Uterus (tissue), 2 donors: ENCODE measurements at regions not wholly inside any gene's neighbourhood (a gene's known extent, or its start where the extent isn't known, plus 50 kb on each side); places are given as distances from the start of the nearest gene placed in this dataset.

ENCODE experiments used
- CTCF ChIP-seq, 4 experiments: fragments of 200-600 bp in 2 of 4; fragments of 450-650 bp in 2 of 4; sonication (generic) in 2 of 4; IDR thresholded peaks; one replicate each; pipeline ENCODE4 v1.5.1; 2016 to 2019; ENCODE audit warnings: antibody characterized with exemption in 4 of 4, mild to moderate bottlenecking in 2 of 4, moderate library complexity in 1 of 4
- POLR2A ChIP-seq, 2 donors: fragments of 450-650 bp; IDR thresholded peaks; one replicate each; pipeline ENCODE4 v1.6.1; 2016; ENCODE audit warnings: antibody characterized with exemption in 2 of 2, mild to moderate bottlenecking in 1 of 2, moderate library complexity in 1 of 2

GRCh38 chr18:78154444-78154843 is 825.2 kb upstream of the SALL3 start:
- TF ChIP-seq CTCF (IDR thresholded peaks at IDR 0.05), result no peak
- TF ChIP-seq POLR2A (IDR thresholded peaks at IDR 0.05), result no peak
